GM12878 (cell line): ENCODE measurements at regions not wholly inside any gene's neighbourhood (a gene's known extent, or its start where the extent isn't known, plus 50 kb on each side); places are given as distances from the start of the nearest gene placed in this dataset.

Experiments used
- ASH2L ChIP-seq: fragments of 300-600, 200-600 bp; sonication (generic); IDR thresholded peaks from 2 replicates; pipeline ENCODE4 v1.6.1; 2017; ENCODE audit warnings: low read depth, mild to moderate bottlenecking, borderline replicate concordance
- CEBPB ChIP-seq, 2 experiments: fragments of 150-350 bp in 1 of 2; IDR thresholded peaks; 2 replicates each; pipeline ENCODE4 v1.6.1; 2012 to 2014; ENCODE audit warnings: low read depth in 2 of 2, low read length in 2 of 2, borderline replicate concordance in 1 of 2, inconsistent platforms in 1 of 2
- EZH2 ChIP-seq: IDR thresholded peaks from 2 replicates; pipeline ENCODE4 v1.6.1; 2012; ENCODE audit warnings: low read depth, mild to moderate bottlenecking, control low read depth, inconsistent platforms, low read length, borderline replicate concordance; ENCODE audit not compliant: control insufficient read depth
- MYC ChIP-seq: IDR thresholded peaks from 2 replicates; pipeline ENCODE4 v1.6.1; 2011; ENCODE audit warnings: mild to moderate bottlenecking, low read length, moderate library complexity, inconsistent platforms; ENCODE audit not compliant: insufficient read depth, insufficient replicate concordance, insufficient read length, severe bottlenecking
- POLR2AphosphoS2 ChIP-seq: IDR thresholded peaks from 2 replicates; pipeline ENCODE4 v1.6.1; 2011; ENCODE audit warnings: low read depth, mild to moderate bottlenecking, low read length, improper control_type of control experiment, moderate library complexity
- POLR2AphosphoS5 ChIP-seq: IDR thresholded peaks from 2 replicates; pipeline ENCODE4 v1.6.1; 2011; ENCODE audit warnings: mild to moderate bottlenecking, low read length, inconsistent platforms
- TF ChIP-seq, protein P1 (sequence below), 3 experiments: IDR thresholded peaks in 2 of 3; conservative IDR thresholded peaks in 1 of 3; 2 replicates each; pipeline ENCODE4 v1.5.1; 2011; ENCODE audit warnings: low read depth in 3 of 3, low read length in 3 of 3, mild to moderate bottlenecking in 3 of 3, control low read depth in 2 of 3, moderate library complexity in 2 of 3, inconsistent platforms in 1 of 3, mixed read lengths in 1 of 3; ENCODE audit not compliant: control insufficient read depth in 2 of 3, insufficient read depth in 1 of 3; ENCODE audit errors: extremely low read depth in 1 of 3
- TF ChIP-seq, protein P2 (sequence below): IDR thresholded peaks from 2 replicates; pipeline ENCODE4 v1.6.1; 2011; ENCODE audit warnings: mild to moderate bottlenecking, low read depth, low read length, moderate library complexity; ENCODE audit not compliant: insufficient replicate concordance

DNA sequence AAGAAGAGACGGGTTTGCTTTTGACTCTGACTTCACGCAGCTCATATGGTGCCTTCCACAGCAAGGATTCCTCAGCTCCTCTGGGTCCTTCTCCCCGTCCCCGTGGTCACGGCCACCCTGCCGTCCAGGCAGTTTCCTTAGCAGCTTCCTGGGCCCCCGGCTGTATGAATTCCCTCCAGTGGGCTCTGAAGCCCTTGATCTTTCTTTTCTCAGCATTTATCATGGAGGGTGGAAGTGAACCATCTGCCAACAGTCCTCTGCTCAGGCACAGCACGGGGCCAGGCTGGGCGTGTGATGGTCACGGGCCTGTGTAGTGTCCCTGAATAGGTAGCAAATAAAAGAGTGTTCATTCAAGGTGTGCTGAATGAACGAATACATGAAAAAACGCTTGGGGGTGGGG, 782.4 kb downstream of the BRD1 start:
- TF ChIP-seq MYC (no peak), ASH2L (no peak), CEBPB (IDR thresholded peaks at IDR 0.05; ENCODE audit: borderline replicate concordance in 1 of 2, low read depth in 2 of 2, low read length in 2 of 2) (no peak), EZH2 (no peak), POLR2AphosphoS2 (no peak), POLR2AphosphoS5 (no peak)
- TF ChIP-seq, protein P1, sequence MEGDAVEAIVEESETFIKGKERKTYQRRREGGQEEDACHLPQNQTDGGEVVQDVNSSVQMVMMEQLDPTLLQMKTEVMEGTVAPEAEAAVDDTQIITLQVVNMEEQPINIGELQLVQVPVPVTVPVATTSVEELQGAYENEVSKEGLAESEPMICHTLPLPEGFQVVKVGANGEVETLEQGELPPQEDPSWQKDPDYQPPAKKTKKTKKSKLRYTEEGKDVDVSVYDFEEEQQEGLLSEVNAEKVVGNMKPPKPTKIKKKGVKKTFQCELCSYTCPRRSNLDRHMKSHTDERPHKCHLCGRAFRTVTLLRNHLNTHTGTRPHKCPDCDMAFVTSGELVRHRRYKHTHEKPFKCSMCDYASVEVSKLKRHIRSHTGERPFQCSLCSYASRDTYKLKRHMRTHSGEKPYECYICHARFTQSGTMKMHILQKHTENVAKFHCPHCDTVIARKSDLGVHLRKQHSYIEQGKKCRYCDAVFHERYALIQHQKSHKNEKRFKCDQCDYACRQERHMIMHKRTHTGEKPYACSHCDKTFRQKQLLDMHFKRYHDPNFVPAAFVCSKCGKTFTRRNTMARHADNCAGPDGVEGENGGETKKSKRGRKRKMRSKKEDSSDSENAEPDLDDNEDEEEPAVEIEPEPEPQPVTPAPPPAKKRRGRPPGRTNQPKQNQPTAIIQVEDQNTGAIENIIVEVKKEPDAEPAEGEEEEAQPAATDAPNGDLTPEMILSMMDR (IDR thresholded peaks at IDR 0.05 in 2 of 3, conservative IDR thresholded peaks at IDR 0.05 in 1 of 3; ENCODE audit: control insufficient read depth in 2 of 3, extremely low read depth in 1 of 3, insufficient read depth in 1 of 3, low read depth in 3 of 3, low read length in 3 of 3) = no peak
- TF ChIP-seq, protein P2, sequence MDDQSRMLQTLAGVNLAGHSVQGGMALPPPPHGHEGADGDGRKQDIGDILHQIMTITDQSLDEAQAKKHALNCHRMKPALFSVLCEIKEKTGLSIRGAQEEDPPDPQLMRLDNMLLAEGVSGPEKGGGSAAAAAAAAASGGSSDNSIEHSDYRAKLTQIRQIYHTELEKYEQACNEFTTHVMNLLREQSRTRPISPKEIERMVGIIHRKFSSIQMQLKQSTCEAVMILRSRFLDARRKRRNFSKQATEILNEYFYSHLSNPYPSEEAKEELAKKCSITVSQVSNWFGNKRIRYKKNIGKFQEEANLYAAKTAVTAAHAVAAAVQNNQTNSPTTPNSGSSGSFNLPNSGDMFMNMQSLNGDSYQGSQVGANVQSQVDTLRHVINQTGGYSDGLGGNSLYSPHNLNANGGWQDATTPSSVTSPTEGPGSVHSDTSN = no peak
